GM23248 (cell line): ENCODE measurements at regions not wholly inside any gene's neighbourhood (a gene's known extent, or its start where the extent isn't known, plus 50 kb on each side); places are given as distances from the start of the nearest gene placed in this dataset.
"Not testable (repeated sequence)": the region's sequence is repeated elsewhere in the genome, so short reads cannot be mapped to it uniquely, and the experiment has no call there.

ENCODE experiments used
- DNase-seq: peaks from one replicate; pipeline ENCODE4 v3.0.0-alpha.2; 2015
- H2AFZ ChIP-seq: fragments of 200-600 bp; sonication (generic); 2 replicates; pipeline ENCODE4 v1.6.1; 2016; ENCODE audit warnings: antibody characterized with exemption
- H3F3A ChIP-seq: fragments of 200-600 bp; sonication (generic); 2 replicates; pipeline ENCODE4 v1.6.1; 2016; ENCODE audit warnings: mild to moderate bottlenecking, antibody characterized with exemption, mixed run types; ENCODE audit not compliant: insufficient read depth
- H3K27ac ChIP-seq: fragments of 200-600 bp; sonication (generic); 2 replicates; pipeline ENCODE4 v1.5.1; 2016; ENCODE audit warnings: mild to moderate bottlenecking
- H3K27me3 ChIP-seq: fragments of 200-600 bp; sonication (generic); replicated peaks from 2 replicates; pipeline ENCODE4 v1.6.1; 2016; ENCODE audit warnings: mild to moderate bottlenecking; ENCODE audit not compliant: insufficient read depth
- H3K36me3 ChIP-seq: fragments of 200-600 bp; sonication (generic); 2 replicates; pipeline ENCODE4 v1.6.1; 2016; ENCODE audit warnings: low read depth, mild to moderate bottlenecking
- H3K4me1 ChIP-seq: fragments of 200-600 bp; sonication (generic); 2 replicates; pipeline ENCODE4 v1.6.1; 2016; ENCODE audit warnings: mild to moderate bottlenecking; ENCODE audit not compliant: insufficient read depth
- H3K4me2 ChIP-seq: fragments of 200-600 bp; sonication (generic); one replicate; pipeline ENCODE4 v1.6.1; 2016; ENCODE audit warnings: mild to moderate bottlenecking; ENCODE audit not compliant: unreplicated experiment
- H3K4me3 ChIP-seq: fragments of 200-600 bp; sonication (generic); 2 replicates; pipeline ENCODE4 v1.5.1; 2016; ENCODE audit warnings: mild to moderate bottlenecking
- H3K79me2 ChIP-seq: fragments of 200-600 bp; sonication (generic); 2 replicates; pipeline ENCODE4 v1.6.1; 2016; ENCODE audit warnings: mild to moderate bottlenecking; ENCODE audit not compliant: insufficient read depth
- H3K9ac ChIP-seq: fragments of 200-600 bp; sonication (generic); 2 replicates; pipeline ENCODE4 v1.6.1; 2016; ENCODE audit warnings: mild to moderate bottlenecking
- H3K9me2 ChIP-seq: fragments of 200-600 bp; sonication (generic); 2 replicates; pipeline ENCODE4 v1.6.1; 2016; ENCODE audit warnings: mixed run types, mild to moderate bottlenecking, moderate library complexity; ENCODE audit not compliant: insufficient read depth
- H3K9me3 ChIP-seq: fragments of 200-600 bp; sonication (generic); one replicate; pipeline ENCODE4 v1.6.1; 2017; ENCODE audit warnings: low read depth
- H4K20me1 ChIP-seq: fragments of 200-600 bp; sonication (generic); 2 replicates; pipeline ENCODE4 v1.6.0; 2016; ENCODE audit not compliant: insufficient read depth
- EZH2 ChIP-seq: fragments of 200-600 bp; sonication (generic); IDR thresholded peaks from 2 replicates; pipeline ENCODE4 v1.6.1; 2018; ENCODE audit warnings: antibody characterized with exemption, mild to moderate bottlenecking; ENCODE audit not compliant: insufficient read depth, poor library complexity, severe bottlenecking
- EZH2phosphoT487 ChIP-seq: fragments of 200-600 bp; sonication (generic); IDR thresholded peaks from 2 replicates; pipeline ENCODE4 v1.6.1; 2018; ENCODE audit warnings: antibody characterized with exemption, moderate library complexity, mild to moderate bottlenecking, low read depth; ENCODE audit not compliant: insufficient read depth
- WGBS, 2 experiments: methylation state at CpG; one replicate each; pipeline ENCODE4 v1.1.6; 2015 to 2017; ENCODE audit warnings: low lambda C conversion rate in 2 of 2, low coverage in 1 of 2; ENCODE audit errors: missing lambda C conversion rate in 2 of 2; 5-methylcytosine and 5-hydroxymethylcytosine counted together
- in situ Hi-C: fragments of 300-500 bp; cut with MboI; formaldehyde crosslinking; loops from 2 replicates; pipeline ENCODE4 v1.15.0; 2020

DNA sequence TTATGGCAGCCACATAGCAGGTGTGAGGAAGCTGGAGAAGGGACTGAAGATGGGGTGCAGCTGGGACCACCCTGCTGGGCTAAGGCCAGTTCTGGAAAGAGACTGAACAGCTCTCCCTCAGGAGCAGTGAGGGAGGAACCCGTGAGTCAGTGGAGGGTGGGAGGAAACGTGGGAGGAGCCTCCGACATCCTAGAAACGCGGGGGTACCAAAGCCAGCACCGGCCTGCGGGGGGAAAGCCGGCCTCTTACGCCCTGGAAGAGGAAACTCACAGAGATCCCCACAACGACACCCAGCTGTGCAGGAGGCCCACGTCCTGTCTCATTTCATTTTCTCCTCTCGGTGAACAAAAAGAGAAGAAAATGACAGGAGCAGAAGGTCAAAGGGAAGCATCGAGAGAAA, 185.8 kb upstream of the IRX4 start:
- 55 to 67% methylated on average over 11 to 13 of the region's 13 CpGs for WGBS, 2 experiments
- Histone ChIP-seq H3K4me2 (no peak overlapping the region), H3K4me3 (no peak overlapping the region), H3K9me2 (no peaks in the 10 kb centered on the region), H2AFZ (no peak overlapping the region), H3K9ac (no peak overlapping the region), H3K27me3 (no peaks in the 10 kb centered on the region), H3F3A (no peaks in the 10 kb centered on the region), H3K27ac (no peak overlapping the region), H3K9me3 (no peaks in the 10 kb centered on the region), H4K20me1 (no peaks in the 10 kb centered on the region), H3K36me3 (no peaks in the 10 kb centered on the region), H3K79me2 (no peaks in the 10 kb centered on the region), H3K4me1 (no peaks in the 10 kb centered on the region)
- in situ Hi-C loops: no loop called here
- TF ChIP-seq EZH2 (no peak), EZH2phosphoT487 (no peak)
- DNase-seq: no peak

- Histone ChIP-seq H3K9me2 (no peaks in the 10 kb centered on the region), H2AFZ (no peak overlapping the region), H3K36me3 (no peaks in the 10 kb centered on the region), H3K27ac (no peak overlapping the region), H3K9ac (no peak overlapping the region), H3K4me3 (no peak overlapping the region), H3K27me3 (no peaks in the 10 kb centered on the region), H3K9me3 (no peaks in the 10 kb centered on the region), H3F3A (no peaks in the 10 kb centered on the region), H3K79me2 (no peaks in the 10 kb centered on the region), H3K4me1 (no peaks in the 10 kb centered on the region), H4K20me1 (no peaks in the 10 kb centered on the region), H3K4me2 (no peak overlapping the region)
- no peak for DNase-seq
- in situ Hi-C loops: no loop called here
- TF ChIP-seq EZH2phosphoT487: no peak
- TF ChIP-seq EZH2: no peak
- WGBS, 2 experiments: 64 to 66% methylated on average over 17 of the region's 17 CpGs
These were observed 183.6 kb upstream of the IRX4 start for GRCh38 chr5:2066373-2066772.

DNA sequence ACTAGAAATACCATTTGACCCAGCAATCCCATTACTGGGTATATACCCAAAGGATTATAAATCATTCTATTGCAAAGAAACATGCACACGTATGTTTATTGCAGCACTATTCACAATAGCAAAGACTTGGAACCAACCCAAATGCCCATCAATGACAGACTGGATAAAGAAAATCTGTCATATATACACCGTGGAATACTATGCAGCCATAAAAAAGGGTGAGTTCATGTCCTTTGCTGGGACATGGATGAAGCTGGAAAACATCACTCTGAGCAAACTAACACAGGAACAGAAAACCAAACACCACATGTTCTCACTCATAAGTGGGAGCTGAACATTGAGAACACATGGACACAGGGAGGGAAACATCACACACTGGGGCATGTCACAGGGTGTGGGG, 180.7 kb upstream of the IRX4 start:
- H3K4me1 ChIP-seq, in situ Hi-C loops, H3K9ac ChIP-seq, DNase-seq, H3K79me2 ChIP-seq, H3K36me3 ChIP-seq, H3F3A ChIP-seq, H3K27ac ChIP-seq, H4K20me1 ChIP-seq, H3K4me2 ChIP-seq, H2AFZ ChIP-seq, H3K27me3 ChIP-seq, H3K9me3 ChIP-seq, H3K4me3 ChIP-seq, H3K9me2 ChIP-seq: not testable (repeated sequence)
- WGBS, 2 experiments: 29 to 39% methylated on average over 2 of the region's 2 CpGs

GRCh38 chr5:2052687-2053086, 170.0 kb upstream of the IRX4 start:
- H3K4me3 ChIP-seq: no peak overlapping the region
- TF ChIP-seq EZH2phosphoT487: no peak
- TF ChIP-seq EZH2: no peak
- no peaks in the 10 kb centered on the region for H3K27me3 ChIP-seq
- H3K9me3 ChIP-seq: no peaks in the 10 kb centered on the region
- WGBS, 2 experiments: 70 to 76% methylated on average over 13 of the region's 13 CpGs
- H2AFZ ChIP-seq: no peak overlapping the region
- H3K79me2 ChIP-seq: no peaks in the 10 kb centered on the region
- H3K4me1 ChIP-seq: no peaks in the 10 kb centered on the region
- no peaks in the 10 kb centered on the region for H3K9me2 ChIP-seq
- no peak overlapping the region for H3K9ac ChIP-seq
- H3K4me2 ChIP-seq: no peak overlapping the region
- no peaks in the 10 kb centered on the region for H4K20me1 ChIP-seq
- no peaks in the 10 kb centered on the region for H3K36me3 ChIP-seq
- H3F3A ChIP-seq: no peaks in the 10 kb centered on the region
- DNase-seq: no peak
- H3K27ac ChIP-seq: no peak overlapping the region
- in situ Hi-C loops: no loop called here

GRCh38 chr5:2049876-2050275, 167.2 kb upstream of the IRX4 start:
- Histone ChIP-seq H3K4me3 (no peak overlapping the region), H3K27me3 (0 out of 2 replicates have a peak, but pooled peaks cover 3% of the 10 kb centered on the region), H3K4me1 (no peaks in the 10 kb centered on the region), H3K9me3 (no peaks in the 10 kb centered on the region), H3K9ac (no peak overlapping the region), H3K36me3 (no peaks in the 10 kb centered on the region), H3F3A (no peaks in the 10 kb centered on the region), H3K9me2 (no peaks in the 10 kb centered on the region), H3K4me2 (no peak overlapping the region), H2AFZ (no peak overlapping the region), H3K79me2 (no peaks in the 10 kb centered on the region), H4K20me1 (no peaks in the 10 kb centered on the region), H3K27ac (no peak overlapping the region)
- in situ Hi-C loops: no loop called here
- DNase-seq: no peak
- WGBS, 2 experiments: 2 to 4% methylated on average over 2 of the region's 2 CpGs
- no peak for TF ChIP-seq EZH2phosphoT487
- no peak for TF ChIP-seq EZH2
